CD4-positive, alpha-beta T cell (primary cell): ENCODE measurements at regions not wholly inside any gene's neighbourhood (a gene's known extent, or its start where the extent isn't known, plus 50 kb on each side); places are given as distances from the start of the nearest gene placed in this dataset.
"Not testable (repeated sequence)": the region's sequence is repeated elsewhere in the genome, so short reads cannot be mapped to it uniquely, and the experiment has no call there.

Experiments used
- ATAC-seq: fragments of 200-7000 bp; cut with Tn5 transposase; one replicate; pipeline ENCODE4 v1.10.0; 2022; ENCODE audit warnings: mild to moderate bottlenecking; ENCODE audit not compliant: poor library complexity
- CTCF ChIA-PET: fragments of 350-600 bp; sonication (Branson Sonifier 250); formaldehyde crosslinking; loops from one replicate; lab custom pipeline; 2021; ENCODE audit warnings: antibody characterized with exemption, inconsistent platforms; lab: Charles Lee
- POLR2A ChIA-PET: fragments of 350-600 bp; sonication (Branson Sonifier 250); formaldehyde crosslinking; loops from one replicate; lab custom pipeline; 2021; ENCODE audit warnings: antibody characterized with exemption, inconsistent platforms; lab: Charles Lee
- DNase-seq, 14 experiments: peaks; one replicate each; pipeline ENCODE4 v3.0.0-alpha.2; 2013 to 2020; ENCODE audit warnings: mixed read lengths in 2 of 14
- H3K27ac ChIP-seq, 2 donors: one replicate each; pipeline versions ENCODE4 v1.5.1 to v1.7.0; 2013; ENCODE audit warnings: low read length in 2 of 2, low read depth in 1 of 2, mild to moderate bottlenecking in 1 of 2
- H3K27me3 ChIP-seq, 2 experiments: 1 replicate in 1 of 2; 2 replicates in 1 of 2; pipeline versions ENCODE4 v1.6.1 to v1.7.0; 2013; ENCODE audit warnings: low read length in 2 of 2, control low read depth in 1 of 2, mild to moderate bottlenecking in 1 of 2, moderate library complexity in 1 of 2; ENCODE audit not compliant: insufficient read depth in 2 of 2, control insufficient read depth in 1 of 2
- H3K36me3 ChIP-seq: one replicate; pipeline ENCODE4 v1.6.1; 2013; ENCODE audit warnings: low read length, control low read depth; ENCODE audit not compliant: insufficient read depth
- H3K4me1 ChIP-seq: one replicate; pipeline ENCODE4 v1.6.1; 2013; ENCODE audit warnings: low read length, control low read depth; ENCODE audit not compliant: insufficient read depth
- H3K4me3 ChIP-seq: one replicate; pipeline ENCODE4 v1.5.1; 2013; ENCODE audit warnings: mild to moderate bottlenecking, low read length, moderate library complexity
- H3K9me3 ChIP-seq, 2 experiments: 1 replicate in 1 of 2; 2 replicates in 1 of 2; pipeline versions ENCODE4 v1.6.1 to v1.7.0; 2013; ENCODE audit warnings: low read length in 2 of 2, mild to moderate bottlenecking in 2 of 2, control low read depth in 1 of 2, moderate library complexity in 1 of 2; ENCODE audit not compliant: control insufficient read depth in 1 of 2, insufficient read depth in 1 of 2
- H3K27ac Mint-ChIP-seq: one replicate; pipeline ENCODE4 v1.8.0; 2020; ENCODE audit warnings: mixed read lengths
- H3K27me3 Mint-ChIP-seq: one replicate; pipeline ENCODE4 v1.8.0; 2021; ENCODE audit warnings: mixed read lengths
- H3K36me3 Mint-ChIP-seq: one replicate; pipeline ENCODE4 v1.8.0; 2021; ENCODE audit warnings: low read depth, mixed read lengths
- H3K4me1 Mint-ChIP-seq: one replicate; pipeline ENCODE4 v1.8.0; 2021; ENCODE audit warnings: low read depth, mixed read lengths
- H3K4me3 Mint-ChIP-seq: one replicate; pipeline ENCODE4 v1.8.0; 2020; ENCODE audit warnings: mild to moderate bottlenecking, mixed read lengths
- H3K9me3 Mint-ChIP-seq: one replicate; pipeline ENCODE4 v1.8.0; 2020; ENCODE audit warnings: mixed read lengths
- intact Hi-C, 2 experiments: fragments of 100-400 bp; cut with DNase I in 1 of 2; cut with micrococcal nuclease in 1 of 2; formaldehyde crosslinking; loops; one replicate each; pipeline versions ENCODE4 v1.15.1 to v1.9.0; 2023 to 2025; cut with DNase I, micrococcal nuclease
- TF ChIP-seq, protein P1 (sequence below): fragments of 200-600 bp; IDR thresholded peaks from one replicate; pipeline ENCODE4 v1.8.0; 2022; ENCODE audit warnings: antibody characterized with exemption, mild to moderate bottlenecking

DNA sequence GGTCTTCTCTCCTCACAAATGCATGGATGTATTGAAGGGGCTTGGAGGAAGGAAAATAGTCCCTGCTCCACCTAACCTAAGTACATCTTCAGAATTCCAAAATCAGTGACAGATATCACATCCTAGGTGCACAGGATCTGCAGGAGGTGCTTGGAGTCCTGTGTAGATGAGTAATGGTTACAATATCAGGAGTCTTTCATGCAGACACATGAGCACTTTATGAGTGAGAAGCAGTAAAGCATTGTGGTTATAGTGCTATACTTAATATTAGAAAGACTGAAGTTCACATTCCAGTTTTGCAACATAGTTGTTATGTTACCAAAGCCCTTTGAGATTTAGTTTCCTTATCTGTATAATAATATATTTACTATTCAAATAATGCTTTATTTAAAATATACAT is 516.7 kb downstream of the NEBL start:
- Histone ChIP-seq H3K36me3 (no peaks in the 10 kb centered on the region), H3K9me3 (peaks cover 0 to 12% of the 10 kb centered on the region in 2 experiments), H3K4me1 (no peaks in the 10 kb centered on the region), H3K27ac (no peak overlapping the region), H3K27me3 (no peaks in the 10 kb centered on the region), H3K4me3 (no peak overlapping the region)
- ChIA-PET POLR2A (no interaction called here), CTCF (no interaction called here)
- ATAC-seq, result no peak
- intact Hi-C loops, result no loop called here
- Mint-ChIP-seq H3K27me3 (no peaks in the 10 kb centered on the region), H3K36me3 (no peaks in the 10 kb centered on the region), H3K4me3 (no peak overlapping the region), H3K27ac (no peak overlapping the region), H3K9me3 (peaks cover 8% of the 10 kb centered on the region), H3K4me1 (no peaks in the 10 kb centered on the region)
- TF ChIP-seq, protein P1, sequence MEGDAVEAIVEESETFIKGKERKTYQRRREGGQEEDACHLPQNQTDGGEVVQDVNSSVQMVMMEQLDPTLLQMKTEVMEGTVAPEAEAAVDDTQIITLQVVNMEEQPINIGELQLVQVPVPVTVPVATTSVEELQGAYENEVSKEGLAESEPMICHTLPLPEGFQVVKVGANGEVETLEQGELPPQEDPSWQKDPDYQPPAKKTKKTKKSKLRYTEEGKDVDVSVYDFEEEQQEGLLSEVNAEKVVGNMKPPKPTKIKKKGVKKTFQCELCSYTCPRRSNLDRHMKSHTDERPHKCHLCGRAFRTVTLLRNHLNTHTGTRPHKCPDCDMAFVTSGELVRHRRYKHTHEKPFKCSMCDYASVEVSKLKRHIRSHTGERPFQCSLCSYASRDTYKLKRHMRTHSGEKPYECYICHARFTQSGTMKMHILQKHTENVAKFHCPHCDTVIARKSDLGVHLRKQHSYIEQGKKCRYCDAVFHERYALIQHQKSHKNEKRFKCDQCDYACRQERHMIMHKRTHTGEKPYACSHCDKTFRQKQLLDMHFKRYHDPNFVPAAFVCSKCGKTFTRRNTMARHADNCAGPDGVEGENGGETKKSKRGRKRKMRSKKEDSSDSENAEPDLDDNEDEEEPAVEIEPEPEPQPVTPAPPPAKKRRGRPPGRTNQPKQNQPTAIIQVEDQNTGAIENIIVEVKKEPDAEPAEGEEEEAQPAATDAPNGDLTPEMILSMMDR, result no peak
- no peak for DNase-seq

DNA sequence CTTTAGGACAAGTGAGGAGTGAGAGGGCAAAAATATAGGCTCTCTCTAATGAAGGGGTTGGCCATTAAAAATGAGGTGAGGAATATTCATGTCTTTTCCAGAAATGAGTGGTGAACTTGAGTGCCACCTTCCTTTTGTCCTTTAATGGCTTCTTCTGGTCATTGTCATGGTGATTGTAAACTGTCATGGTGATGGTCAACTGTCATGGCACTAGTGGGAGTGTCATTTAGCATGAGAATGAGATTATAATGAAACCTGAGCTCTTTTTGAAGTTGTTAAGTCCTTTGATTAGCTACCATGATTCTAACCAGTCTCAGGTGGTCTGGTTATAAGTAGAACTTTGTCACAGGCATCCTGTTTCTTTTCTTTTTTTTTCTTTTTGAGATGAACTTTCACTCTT is 524.4 kb downstream of the NEBL start:
- H3K4me1 Mint-ChIP-seq, result no peaks in the 10 kb centered on the region
- DNase-seq (no peak), ATAC-seq (no peak)
- H3K9me3 Mint-ChIP-seq, result peaks cover 19% of the 10 kb centered on the region
- Histone ChIP-seq H3K27ac (no peak overlapping the region), H3K27me3 (no peaks in the 10 kb centered on the region), H3K9me3 (peaks cover 0 to 21% of the 10 kb centered on the region in 2 experiments), H3K4me3 (no peak overlapping the region), H3K36me3 (no peaks in the 10 kb centered on the region), H3K4me1 (no peaks in the 10 kb centered on the region)
- intact Hi-C loops, result no loop called here
- H3K36me3 Mint-ChIP-seq, result no peaks in the 10 kb centered on the region
- H3K27me3 Mint-ChIP-seq, result no peaks in the 10 kb centered on the region
- ChIA-PET POLR2A (no interaction called here), CTCF (no interaction called here)
- H3K4me3 Mint-ChIP-seq, result no peak overlapping the region
- no peak overlapping the region for H3K27ac Mint-ChIP-seq
- TF ChIP-seq, protein P1, result no peak

DNA sequence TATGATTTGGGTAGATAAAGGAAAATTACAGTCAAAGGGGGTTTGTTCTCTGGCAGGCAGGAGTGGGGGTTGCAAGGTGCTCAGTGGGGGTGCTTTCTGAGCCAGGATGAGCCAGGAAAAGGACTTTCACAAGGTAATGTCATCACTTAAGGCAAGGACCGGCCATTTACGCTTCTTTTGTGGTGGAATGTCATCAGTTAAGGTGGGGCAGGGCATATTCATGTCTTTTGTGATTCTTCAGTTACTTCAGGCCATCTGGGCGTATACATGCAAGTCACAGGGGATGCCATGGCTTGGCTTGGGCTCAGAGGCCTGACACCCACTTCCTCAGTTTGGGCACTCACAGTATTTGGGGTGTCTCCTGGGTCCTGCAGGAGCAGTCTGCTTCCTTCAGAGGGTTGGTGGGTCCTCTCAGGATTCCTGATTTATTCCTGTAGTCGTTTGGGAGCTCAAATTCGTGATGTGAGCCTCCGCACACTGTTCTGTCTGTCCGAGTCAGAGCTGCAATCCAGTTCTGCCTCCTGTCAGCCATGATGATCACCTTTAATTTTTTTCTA is 526.1 kb downstream of the NEBL start:
- H3K4me1 Mint-ChIP-seq, POLR2A ChIA-PET, H3K4me3 Mint-ChIP-seq, H3K4me1 ChIP-seq, intact Hi-C loops, CTCF ChIA-PET, H3K4me3 ChIP-seq, H3K27ac Mint-ChIP-seq, H3K27me3 ChIP-seq, DNase-seq, H3K27ac ChIP-seq, ATAC-seq, H3K36me3 Mint-ChIP-seq, H3K27me3 Mint-ChIP-seq, H3K36me3 ChIP-seq: not testable (repeated sequence)
- H3K9me3 Mint-ChIP-seq, result peaks cover 18% of the 10 kb centered on the region
- peaks cover 0 to 18% of the 10 kb centered on the region in 2 experiments for H3K9me3 ChIP-seq
